Sigmoid colon (tissue), 4 donors: ENCODE measurements at regions not wholly inside any gene's neighbourhood (a gene's known extent, or its start where the extent isn't known, plus 50 kb on each side); places are given as distances from the start of the nearest gene placed in this dataset.

Experiments used
- EP300 ChIP-seq, 4 donors: sonication (generic); formaldehyde crosslinking; IDR thresholded peaks; one replicate each; pipeline ENCODE4 v1.6.1; 2017; ENCODE audit warnings: antibody characterized with exemption in 4 of 4
- POLR2AphosphoS5 ChIP-seq, 4 donors: sonication (generic); formaldehyde crosslinking; IDR thresholded peaks; one replicate each; pipeline ENCODE4 v1.6.1; 2017; ENCODE audit warnings: antibody characterized with exemption in 4 of 4

DNA sequence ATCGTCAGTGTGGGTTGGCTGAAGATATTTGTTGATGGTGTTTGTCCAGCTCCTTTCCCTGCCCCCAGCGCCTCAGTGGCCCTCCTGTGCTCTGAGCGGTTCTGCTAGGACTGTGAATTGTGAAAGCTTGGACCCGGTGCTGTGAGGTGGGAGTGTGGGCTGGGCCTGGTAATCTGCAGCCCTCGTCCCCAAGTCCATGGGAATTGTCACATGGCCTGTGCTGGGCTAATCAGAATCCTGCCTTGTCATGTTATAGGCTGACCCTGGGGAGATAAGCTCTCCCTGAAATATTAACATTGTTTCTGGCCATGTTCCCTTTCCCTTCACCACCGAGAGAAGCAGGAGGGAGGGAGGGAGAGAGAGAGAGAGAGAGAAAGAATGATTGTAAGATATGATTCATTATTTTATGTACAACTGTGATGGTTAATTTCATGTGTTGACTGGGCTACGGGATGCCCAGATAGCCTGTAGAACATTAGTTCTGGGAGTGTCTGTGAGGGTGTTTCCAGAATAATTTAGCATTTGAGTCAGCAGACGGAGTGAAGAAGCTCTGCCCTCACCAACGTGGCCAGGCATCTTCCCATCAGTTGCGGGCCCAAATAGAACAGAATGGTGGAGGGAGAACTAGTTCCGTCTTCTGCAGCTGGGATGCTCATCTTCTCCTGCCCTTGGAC lies 62.4 kb downstream of the TFAP2C start:
- no peak for TF ChIP-seq POLR2AphosphoS5 (IDR thresholded peaks at IDR 0.05)
- no peak for TF ChIP-seq EP300 (IDR thresholded peaks at IDR 0.05)
